AG09319 (cell line): ENCODE measurements at regions not wholly inside any gene's neighbourhood (a gene's known extent, or its start where the extent isn't known, plus 50 kb on each side); places are given as distances from the start of the nearest gene placed in this dataset.
"Not testable (repeated sequence)": the region's sequence is repeated elsewhere in the genome, so short reads cannot be mapped to it uniquely, and the experiment has no call there.

Experiments
- DNase-seq: peaks from one replicate; pipeline ENCODE4 v3.0.0-alpha.2; 2010; ENCODE audit warnings: low read depth; ENCODE audit errors: extremely low read depth
- TF ChIP-seq, protein P1 (sequence below): IDR thresholded peaks from 2 replicates; pipeline ENCODE4 v1.5.1; 2011; ENCODE audit warnings: low read depth, mild to moderate bottlenecking, inconsistent platforms, low read length, moderate library complexity

GRCh38 chr6:10081957-10082356, 332.9 kb downstream of the TFAP2A start:
- TF ChIP-seq, protein P1, sequence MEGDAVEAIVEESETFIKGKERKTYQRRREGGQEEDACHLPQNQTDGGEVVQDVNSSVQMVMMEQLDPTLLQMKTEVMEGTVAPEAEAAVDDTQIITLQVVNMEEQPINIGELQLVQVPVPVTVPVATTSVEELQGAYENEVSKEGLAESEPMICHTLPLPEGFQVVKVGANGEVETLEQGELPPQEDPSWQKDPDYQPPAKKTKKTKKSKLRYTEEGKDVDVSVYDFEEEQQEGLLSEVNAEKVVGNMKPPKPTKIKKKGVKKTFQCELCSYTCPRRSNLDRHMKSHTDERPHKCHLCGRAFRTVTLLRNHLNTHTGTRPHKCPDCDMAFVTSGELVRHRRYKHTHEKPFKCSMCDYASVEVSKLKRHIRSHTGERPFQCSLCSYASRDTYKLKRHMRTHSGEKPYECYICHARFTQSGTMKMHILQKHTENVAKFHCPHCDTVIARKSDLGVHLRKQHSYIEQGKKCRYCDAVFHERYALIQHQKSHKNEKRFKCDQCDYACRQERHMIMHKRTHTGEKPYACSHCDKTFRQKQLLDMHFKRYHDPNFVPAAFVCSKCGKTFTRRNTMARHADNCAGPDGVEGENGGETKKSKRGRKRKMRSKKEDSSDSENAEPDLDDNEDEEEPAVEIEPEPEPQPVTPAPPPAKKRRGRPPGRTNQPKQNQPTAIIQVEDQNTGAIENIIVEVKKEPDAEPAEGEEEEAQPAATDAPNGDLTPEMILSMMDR: no peak
- no peak for DNase-seq

DNA sequence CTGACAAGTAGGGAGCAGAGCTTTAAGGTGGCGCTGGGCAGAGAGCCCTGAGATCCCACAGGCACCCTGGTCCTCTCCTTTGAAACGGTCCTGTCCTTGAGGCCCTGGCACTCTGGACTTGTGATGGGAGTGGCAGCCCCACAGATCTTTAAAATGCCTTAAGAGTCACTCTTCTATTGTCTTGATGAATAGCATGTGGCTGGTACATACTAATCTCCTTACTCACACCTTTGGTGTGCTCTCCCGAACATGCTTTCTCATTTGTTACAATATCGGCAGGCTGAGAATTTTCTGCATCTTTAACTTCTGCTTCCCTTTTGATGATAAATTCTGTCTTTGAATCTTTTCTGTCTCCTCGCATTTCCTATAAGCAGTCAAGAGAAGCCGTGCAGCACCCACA, 333.8 kb downstream of the TFAP2A start:
- DNase-seq: no peak
- TF ChIP-seq, protein P1: no peak

DNA sequence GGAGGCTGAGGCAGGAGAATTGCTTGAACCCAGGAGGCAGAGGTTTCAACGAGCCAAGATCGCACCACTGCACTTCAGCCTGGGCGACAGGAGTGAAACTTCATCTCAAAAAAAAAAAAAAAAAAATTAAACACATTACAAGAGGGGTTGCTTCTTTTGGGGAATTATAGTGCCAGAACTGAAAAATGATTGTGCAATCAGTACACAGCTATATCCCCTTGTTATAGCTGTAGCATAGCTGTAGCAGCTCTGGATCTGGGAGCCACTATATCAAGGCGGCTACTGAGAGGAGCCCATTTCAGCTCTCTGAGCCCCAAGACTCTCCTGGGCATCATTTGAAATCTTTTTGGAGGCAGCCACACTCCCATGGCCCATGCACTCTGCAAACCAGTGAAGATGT, 334.3 kb downstream of the TFAP2A start:
- no peak for DNase-seq
- TF ChIP-seq, protein P1: no peak

- TF ChIP-seq, protein P1: no peak
- DNase-seq: no peak
Observed at GRCh38 chr6:10078581-10078980, 336.3 kb downstream of the TFAP2A start.

- DNase-seq: not testable (repeated sequence)
Observed at GRCh38 chr6:10074726-10075125, 340.1 kb downstream of the TFAP2A start.

DNA sequence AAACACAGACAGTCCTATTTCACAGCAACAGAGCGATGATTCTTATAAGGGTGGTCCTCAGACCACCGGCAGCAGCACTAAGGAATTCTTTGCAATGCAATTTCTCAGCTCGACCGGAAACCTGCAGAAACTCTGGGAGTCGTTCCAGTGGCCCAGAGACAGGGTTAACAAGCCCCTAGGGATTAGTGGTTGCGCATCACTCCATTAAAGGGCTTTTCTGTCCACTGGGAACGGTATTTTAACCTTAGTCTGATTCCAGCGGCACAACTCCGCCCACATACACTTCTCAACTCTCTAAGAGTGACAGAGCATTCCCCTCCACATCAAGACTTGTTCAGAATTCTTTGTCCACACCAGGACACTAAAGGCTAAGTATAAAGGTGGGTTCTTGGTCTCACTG, 341.5 kb downstream of the TFAP2A start:
- no peak for DNase-seq
- TF ChIP-seq, protein P1: no peak

- no peak for DNase-seq
- TF ChIP-seq, protein P1: no peak
Observed at GRCh38 chr6:10071631-10072220, 343.1 kb downstream of the TFAP2A start.

DNA sequence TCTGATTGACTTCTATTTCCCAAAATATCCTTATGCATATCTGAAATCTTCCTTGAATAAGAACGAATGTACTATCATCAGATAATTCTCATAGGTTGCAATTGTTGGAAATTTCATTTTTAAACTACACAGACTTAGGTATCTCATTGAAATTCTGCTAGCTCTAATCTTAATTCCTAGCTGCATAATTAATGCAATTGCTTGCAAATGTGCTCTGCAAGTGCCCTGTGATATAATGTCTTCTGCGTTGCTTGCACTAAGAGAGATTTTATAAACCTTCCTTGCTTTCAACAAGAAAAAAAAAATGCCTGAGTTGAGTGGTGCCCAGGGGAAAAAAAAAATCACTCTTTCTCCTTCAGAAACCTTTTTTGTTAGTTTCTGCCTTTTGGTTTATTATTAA, 354.9 kb downstream of the TFAP2A start:
- no peak for DNase-seq
- TF ChIP-seq, protein P1: no peak
